Tibial artery (tissue), 4 donors: ENCODE measurements at regions not wholly inside any gene's neighbourhood (a gene's known extent, or its start where the extent isn't known, plus 50 kb on each side); places are given as distances from the start of the nearest gene placed in this dataset.
"Not testable (repeated sequence)": the region's sequence is repeated elsewhere in the genome, so short reads cannot be mapped to it uniquely, and the experiment has no call there.

Source experiments
- DNase-seq, 2 donors: peaks; one replicate each; pipeline ENCODE4 v3.0.0-alpha.2; 2019
- H3K27ac ChIP-seq, 2 donors: fragments of 200-600 bp; sonication (generic) in 1 of 2; 1 replicate in 1 of 2; 2 replicates in 1 of 2; pipeline ENCODE4 v1.5.1; 2018 to 2019; ENCODE audit warnings: mild to moderate bottlenecking in 1 of 2
- H3K27me3 ChIP-seq, 2 donors: fragments of 200-600 bp; sonication (generic) in 1 of 2; one replicate each; pipeline versions ENCODE4 v1.5.1 to v1.6.0; 2016 to 2019
- H3K36me3 ChIP-seq, 3 donors: fragments of 200-600 bp; sonication (generic) in 2 of 3; one replicate each; pipeline ENCODE4 v1.5.1; 2016 to 2019; ENCODE audit warnings: mild to moderate bottlenecking in 2 of 3
- H3K4me1 ChIP-seq, 4 donors: fragments of 200-600 bp; sonication (generic) in 2 of 4; 1 replicate in 3 of 4; 2 replicates in 1 of 4; pipeline ENCODE4 v1.5.1; 2016 to 2019
- H3K4me3 ChIP-seq, 2 donors: fragments of 200-600 bp; sonication (generic) in 1 of 2; 1 replicate in 1 of 2; 2 replicates in 1 of 2; pipeline ENCODE4 v1.5.1; 2018 to 2019; ENCODE audit warnings: mild to moderate bottlenecking in 2 of 2
- H3K9me3 ChIP-seq, 3 donors: fragments of 200-600 bp; sonication (generic) in 1 of 3; one replicate each; pipeline ENCODE4 v1.5.1; 2016 to 2019
- intact Hi-C: fragments of 100-400 bp; cut with DNase I; formaldehyde crosslinking; loops from one replicate; pipeline ENCODE4 v1.15.0; 2023; ENCODE audit warnings: low total_unique reads
- TF ChIP-seq, protein P1 (sequence below), 2 experiments: fragments of 200-600 bp in 1 of 2; fragments of 450-650 bp in 1 of 2; IDR thresholded peaks; one replicate each; pipeline ENCODE4 v1.5.1; 2017 to 2019; ENCODE audit warnings: antibody characterized with exemption in 2 of 2, mild to moderate bottlenecking in 1 of 2, moderate library complexity in 1 of 2

- Histone ChIP-seq H3K27me3 (no peaks in the 10 kb centered on the region), H3K27ac (no peak overlapping the region), H3K36me3 (no peaks in the 10 kb centered on the region), H3K4me1 (peaks cover 0 to 14% (median 3%) of the 10 kb centered on the region in 4 donors), H3K4me3 (no peak overlapping the region), H3K9me3 (no peaks in the 10 kb centered on the region)
- TF ChIP-seq, protein P1, sequence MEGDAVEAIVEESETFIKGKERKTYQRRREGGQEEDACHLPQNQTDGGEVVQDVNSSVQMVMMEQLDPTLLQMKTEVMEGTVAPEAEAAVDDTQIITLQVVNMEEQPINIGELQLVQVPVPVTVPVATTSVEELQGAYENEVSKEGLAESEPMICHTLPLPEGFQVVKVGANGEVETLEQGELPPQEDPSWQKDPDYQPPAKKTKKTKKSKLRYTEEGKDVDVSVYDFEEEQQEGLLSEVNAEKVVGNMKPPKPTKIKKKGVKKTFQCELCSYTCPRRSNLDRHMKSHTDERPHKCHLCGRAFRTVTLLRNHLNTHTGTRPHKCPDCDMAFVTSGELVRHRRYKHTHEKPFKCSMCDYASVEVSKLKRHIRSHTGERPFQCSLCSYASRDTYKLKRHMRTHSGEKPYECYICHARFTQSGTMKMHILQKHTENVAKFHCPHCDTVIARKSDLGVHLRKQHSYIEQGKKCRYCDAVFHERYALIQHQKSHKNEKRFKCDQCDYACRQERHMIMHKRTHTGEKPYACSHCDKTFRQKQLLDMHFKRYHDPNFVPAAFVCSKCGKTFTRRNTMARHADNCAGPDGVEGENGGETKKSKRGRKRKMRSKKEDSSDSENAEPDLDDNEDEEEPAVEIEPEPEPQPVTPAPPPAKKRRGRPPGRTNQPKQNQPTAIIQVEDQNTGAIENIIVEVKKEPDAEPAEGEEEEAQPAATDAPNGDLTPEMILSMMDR (IDR thresholded peaks at IDR 0.05): no peak
- DNase-seq: no peak
- intact Hi-C loops: no loop called here
Observed at GRCh38 chr12:105644770-105645169, 314.3 kb downstream of the C12orf75 start.

- H3K27me3 ChIP-seq: no peaks in the 10 kb centered on the region
- H3K36me3 ChIP-seq: no peaks in the 10 kb centered on the region
- H3K9me3 ChIP-seq: no peaks in the 10 kb centered on the region
- DNase-seq: no peak
- H3K4me1 ChIP-seq: peaks cover 0 to 7% (median 0%) of the 10 kb centered on the region in 4 donors
- H3K4me3 ChIP-seq: no peak overlapping the region
- no peak overlapping the region for H3K27ac ChIP-seq
- TF ChIP-seq, protein P1 (IDR thresholded peaks at IDR 0.05): no peak
- intact Hi-C loops: no loop called here
Observed at GRCh38 chr12:105654606-105655005, 324.1 kb downstream of the C12orf75 start.

DNA sequence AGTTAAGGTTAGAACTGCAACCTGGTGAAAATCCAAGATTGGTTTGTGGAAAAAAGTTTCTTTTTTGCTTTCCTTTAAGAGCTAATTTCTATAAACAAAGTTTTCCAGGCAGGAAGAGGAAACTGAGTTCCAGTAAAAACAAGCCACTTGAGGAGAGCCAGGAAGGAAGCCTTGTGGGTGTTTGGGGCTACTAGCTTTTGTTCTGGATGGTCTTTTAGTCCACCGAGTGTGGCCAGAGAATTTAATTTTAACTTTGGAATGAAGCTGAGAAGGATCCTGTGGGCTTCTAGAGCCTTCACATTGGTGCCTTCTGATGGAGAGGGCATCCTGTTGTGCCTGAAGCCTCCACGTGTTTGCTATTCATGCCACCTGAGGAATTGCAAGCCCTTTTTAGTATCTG lies 327.9 kb downstream of the C12orf75 start:
- H3K27ac ChIP-seq: peak overlapping the region in 1 of 2 donors; percentile 6
- no peak for DNase-seq

DNA sequence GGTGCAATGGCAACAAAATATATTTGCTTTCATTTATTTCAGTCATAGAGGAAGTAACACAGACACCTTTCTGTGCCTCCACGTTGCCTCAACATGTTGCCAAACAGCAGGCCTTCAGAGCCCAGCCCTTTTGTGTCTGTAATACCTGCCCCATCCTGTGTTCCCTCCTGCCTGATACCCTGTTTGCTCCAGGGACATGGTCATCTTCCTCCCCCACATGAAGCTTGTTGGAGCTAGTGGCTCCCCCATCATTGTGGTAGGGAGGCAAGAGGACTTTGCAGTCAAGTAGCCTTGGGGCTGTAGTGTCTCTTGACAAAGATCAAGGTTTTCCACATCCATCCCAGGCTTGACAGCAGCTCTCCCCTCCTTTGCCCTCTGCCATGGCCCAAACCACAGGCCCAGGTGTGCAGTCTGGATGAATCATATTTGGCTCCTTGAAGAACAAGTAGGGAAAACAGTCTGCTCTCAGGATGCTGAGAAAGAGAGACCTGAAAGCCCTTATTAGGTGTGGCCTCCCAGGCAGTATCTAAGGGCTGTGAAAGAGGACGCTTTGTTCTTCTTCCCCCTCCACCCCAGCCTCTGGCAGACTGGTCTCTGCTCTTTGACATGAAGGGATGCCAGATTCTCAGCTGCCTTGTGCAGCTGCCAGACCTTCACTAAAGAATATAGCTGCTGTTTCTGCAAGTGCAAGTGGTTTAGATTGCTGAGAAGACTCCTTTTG lies 329.0 kb downstream of the C12orf75 start:
- H3K27me3 ChIP-seq: no peaks in the 10 kb centered on the region
- intact Hi-C loops: no loop called here
- peaks cover 0 to 7% (median 0%) of the 10 kb centered on the region in 4 donors for H3K4me1 ChIP-seq
- DNase-seq: no peak
- no peaks in the 10 kb centered on the region for H3K9me3 ChIP-seq
- no peak overlapping the region for H3K27ac ChIP-seq
- no peak overlapping the region for H3K4me3 ChIP-seq
- TF ChIP-seq, protein P1 (IDR thresholded peaks at IDR 0.05): no peak
- no peaks in the 10 kb centered on the region for H3K36me3 ChIP-seq

More for the DNA sequence above, 327.9 kb downstream of the C12orf75 start:
- peaks cover 0 to 7% (median 0%) of the 10 kb centered on the region in 4 donors for H3K4me1 ChIP-seq
- H3K36me3 ChIP-seq: no peaks in the 10 kb centered on the region
- H3K27me3 ChIP-seq: no peaks in the 10 kb centered on the region
- TF ChIP-seq, protein P1 (IDR thresholded peaks at IDR 0.05): no peak
- H3K9me3 ChIP-seq: no peaks in the 10 kb centered on the region
- intact Hi-C loops: no loop called here
- no peak overlapping the region for H3K4me3 ChIP-seq

DNA sequence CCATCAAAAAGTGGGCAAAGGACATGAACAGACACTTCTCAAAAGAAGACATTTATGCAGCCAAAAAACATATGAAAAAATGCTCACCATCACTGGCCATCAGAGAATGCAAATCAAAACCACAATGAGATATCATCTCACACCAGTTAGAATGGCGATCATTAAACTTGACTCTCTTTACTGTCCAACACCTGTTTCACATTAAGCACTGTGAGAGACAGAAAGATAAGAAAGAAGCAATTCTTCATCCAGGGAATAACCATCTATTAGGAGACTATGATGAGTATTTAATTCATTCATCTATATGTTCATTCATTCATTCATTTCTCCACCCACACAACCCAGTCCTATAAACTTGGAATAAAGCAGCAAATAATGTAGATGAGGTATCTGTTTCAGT lies 334.3 kb downstream of the C12orf75 start:
- intact Hi-C loops, H3K27me3 ChIP-seq, H3K27ac ChIP-seq: not testable (repeated sequence)

DNA sequence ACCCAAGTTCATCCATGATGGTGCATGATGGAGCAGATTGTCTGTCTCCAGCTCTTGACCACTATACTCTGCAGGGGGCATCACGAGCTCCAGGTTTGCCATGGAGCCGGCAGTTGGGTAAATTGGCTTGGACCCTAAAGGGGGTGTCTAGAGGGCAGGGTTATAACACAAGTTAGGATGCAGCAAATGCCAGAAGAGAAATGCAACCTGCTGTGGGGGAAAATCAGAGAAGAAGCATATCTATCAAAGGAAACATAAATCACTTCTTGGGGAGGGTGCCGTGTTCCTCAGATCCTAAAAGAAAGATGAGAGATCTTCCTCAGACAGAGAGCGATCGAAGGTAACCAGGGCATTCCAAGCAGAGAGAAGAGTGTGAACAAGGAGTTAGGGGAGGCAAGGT lies 334.9 kb downstream of the C12orf75 start:
- Histone ChIP-seq H3K4me3 (no peak overlapping the region), H3K4me1 (no peaks in the 10 kb centered on the region), H3K27ac (no peak overlapping the region), H3K9me3 (no peaks in the 10 kb centered on the region), H3K27me3 (no peaks in the 10 kb centered on the region), H3K36me3 (no peaks in the 10 kb centered on the region)
- DNase-seq: no peak
- intact Hi-C loops: no loop called here
- TF ChIP-seq, protein P1 (IDR thresholded peaks at IDR 0.05): no peak

More for the DNA sequence above, 334.3 kb downstream of the C12orf75 start:
- H3K4me3 ChIP-seq, H3K9me3 ChIP-seq, H3K4me1 ChIP-seq, DNase-seq, H3K36me3 ChIP-seq: not testable (repeated sequence)
